GM13976 (cell line): ENCODE measurements at regions not wholly inside any gene's neighbourhood (a gene's known extent, or its start where the extent isn't known, plus 50 kb on each side); places are given as distances from the start of the nearest gene placed in this dataset.

Experiments
- DNase-seq: peaks from one replicate; pipeline ENCODE4 v3.0.0; 2012; ENCODE audit warnings: low spot score
- in situ Hi-C: fragments of 300-500 bp; cut with MboI; formaldehyde crosslinking; loops from one replicate; pipeline ENCODE4 v1.12.0; 2022; ENCODE audit warnings: low sequenced_read_pairs, mixed read lengths, inconsistent platforms; ENCODE audit not compliant: unreplicated experiment
- TF ChIP-seq, protein P1 (sequence below): IDR thresholded peaks from 2 replicates; pipeline ENCODE4 v1.5.1; 2012; ENCODE audit warnings: borderline replicate concordance, mild to moderate bottlenecking; ENCODE audit not compliant: insufficient read depth; ENCODE audit errors: extremely low read depth, missing control alignments, control extremely low read depth

DNA sequence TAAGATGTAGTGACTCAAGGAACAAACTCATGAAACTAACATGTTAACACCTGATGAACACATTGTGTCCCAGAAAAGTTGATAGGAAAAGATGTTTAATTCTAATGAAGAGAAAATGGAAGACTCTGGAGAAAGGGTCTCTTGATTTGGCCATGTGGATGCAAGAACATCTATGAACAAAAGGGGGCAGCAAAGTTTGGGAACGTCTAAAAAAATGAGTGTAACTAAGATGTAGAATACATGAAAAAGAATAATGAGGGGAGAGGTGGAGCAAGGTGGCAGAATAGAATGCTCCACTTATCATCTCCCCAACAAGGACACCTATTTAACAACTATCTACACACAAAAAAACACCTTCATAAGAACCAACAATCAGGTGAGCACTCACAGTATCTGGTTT is 805.1 kb downstream of the TNS3 start:
- in situ Hi-C loops: loop anchor here (25.0 kb wide), 1 partner anchor 111 kb away; no protein-coding TSS in a partner anchor
- TF ChIP-seq, protein P1, sequence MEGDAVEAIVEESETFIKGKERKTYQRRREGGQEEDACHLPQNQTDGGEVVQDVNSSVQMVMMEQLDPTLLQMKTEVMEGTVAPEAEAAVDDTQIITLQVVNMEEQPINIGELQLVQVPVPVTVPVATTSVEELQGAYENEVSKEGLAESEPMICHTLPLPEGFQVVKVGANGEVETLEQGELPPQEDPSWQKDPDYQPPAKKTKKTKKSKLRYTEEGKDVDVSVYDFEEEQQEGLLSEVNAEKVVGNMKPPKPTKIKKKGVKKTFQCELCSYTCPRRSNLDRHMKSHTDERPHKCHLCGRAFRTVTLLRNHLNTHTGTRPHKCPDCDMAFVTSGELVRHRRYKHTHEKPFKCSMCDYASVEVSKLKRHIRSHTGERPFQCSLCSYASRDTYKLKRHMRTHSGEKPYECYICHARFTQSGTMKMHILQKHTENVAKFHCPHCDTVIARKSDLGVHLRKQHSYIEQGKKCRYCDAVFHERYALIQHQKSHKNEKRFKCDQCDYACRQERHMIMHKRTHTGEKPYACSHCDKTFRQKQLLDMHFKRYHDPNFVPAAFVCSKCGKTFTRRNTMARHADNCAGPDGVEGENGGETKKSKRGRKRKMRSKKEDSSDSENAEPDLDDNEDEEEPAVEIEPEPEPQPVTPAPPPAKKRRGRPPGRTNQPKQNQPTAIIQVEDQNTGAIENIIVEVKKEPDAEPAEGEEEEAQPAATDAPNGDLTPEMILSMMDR: no peak
- DNase-seq: no peak

DNA sequence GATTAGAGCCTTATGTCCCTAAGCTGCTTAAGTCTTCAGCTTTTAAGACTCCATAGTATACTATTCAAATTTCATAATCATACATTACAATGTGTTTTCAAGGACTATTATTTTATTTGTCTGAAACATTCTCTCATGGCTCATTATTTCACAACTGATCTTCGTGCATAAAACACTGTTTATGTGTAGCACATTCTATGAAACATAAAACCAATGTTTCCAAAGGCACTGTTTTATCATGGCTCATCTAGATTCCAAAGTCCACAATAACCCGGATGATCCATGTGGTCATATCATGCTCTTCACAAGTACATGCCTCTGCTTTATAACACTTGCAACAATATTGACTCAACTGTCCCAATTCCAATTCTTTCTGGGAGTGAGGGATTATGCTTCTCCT is 806.1 kb downstream of the TNS3 start:
- TF ChIP-seq, protein P1: no peak
- DNase-seq: no peak
- in situ Hi-C loops: loop anchor here (25.0 kb wide), 1 partner anchor 112 kb away; no protein-coding TSS in a partner anchor

DNA sequence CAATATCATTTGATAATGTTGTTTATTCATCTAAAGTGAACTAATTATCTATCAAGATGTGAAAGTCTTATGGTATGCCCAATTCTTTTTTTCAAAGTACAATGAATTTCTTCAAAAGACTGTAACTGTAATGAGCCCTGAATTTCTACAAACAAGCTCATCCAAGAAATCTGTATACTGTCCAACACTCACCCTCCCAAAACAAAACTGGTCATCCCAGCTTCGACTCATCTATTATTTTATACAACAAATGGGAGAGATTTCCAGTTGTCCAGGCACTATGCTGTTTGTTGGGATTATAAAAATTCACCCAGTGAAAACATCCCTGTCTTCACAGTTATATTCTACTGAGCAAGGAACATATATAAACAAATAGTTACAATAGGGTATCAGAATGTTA is 806.9 kb downstream of the TNS3 start:
- no peak for DNase-seq
- in situ Hi-C loops: loop anchor here (25.0 kb wide), 1 partner anchor 112 kb away; no protein-coding TSS in a partner anchor
- TF ChIP-seq, protein P1: no peak

DNA sequence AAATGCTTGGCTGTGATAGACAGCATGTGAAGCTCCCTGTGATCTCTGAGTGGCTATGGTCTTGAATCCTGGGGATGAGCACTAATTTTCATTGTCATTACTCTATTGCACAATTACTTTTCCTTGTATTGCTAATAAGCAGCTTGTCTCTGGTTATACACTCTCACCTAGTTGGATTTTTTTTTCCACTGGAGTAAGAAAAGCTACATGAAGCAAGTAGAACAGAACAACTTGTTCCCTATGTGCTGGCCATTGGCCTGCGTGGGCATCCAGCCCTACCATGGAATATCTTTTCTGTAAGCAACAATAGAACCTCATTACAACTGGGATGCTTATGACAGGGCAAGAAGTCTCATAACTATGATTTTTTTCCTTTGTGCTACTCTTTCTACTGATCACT is 807.4 kb downstream of the TNS3 start:
- no peak for DNase-seq
- TF ChIP-seq, protein P1: no peak
- in situ Hi-C loops: no loop called here

DNA sequence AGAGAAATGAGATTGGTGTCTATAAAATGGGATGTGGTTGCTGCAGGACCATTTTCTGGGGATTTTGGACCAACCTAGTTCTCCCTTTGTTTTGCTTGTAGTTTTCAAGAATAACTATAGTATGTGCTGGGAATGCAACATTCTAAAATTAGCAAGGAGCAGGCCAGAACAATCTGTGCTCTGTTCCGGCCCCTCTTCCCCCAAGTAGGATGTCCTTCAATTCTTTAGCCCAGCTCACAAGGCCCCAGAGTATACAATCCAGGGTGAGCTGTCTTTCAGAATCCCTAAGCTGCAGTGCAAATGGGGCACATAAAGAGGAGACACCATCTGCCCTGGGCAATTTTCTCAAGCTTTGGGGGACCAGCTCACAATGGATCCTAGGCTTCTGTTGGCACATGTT is 809.1 kb downstream of the TNS3 start:
- no peak for DNase-seq
- in situ Hi-C loops: no loop called here
- TF ChIP-seq, protein P1: no peak

DNA sequence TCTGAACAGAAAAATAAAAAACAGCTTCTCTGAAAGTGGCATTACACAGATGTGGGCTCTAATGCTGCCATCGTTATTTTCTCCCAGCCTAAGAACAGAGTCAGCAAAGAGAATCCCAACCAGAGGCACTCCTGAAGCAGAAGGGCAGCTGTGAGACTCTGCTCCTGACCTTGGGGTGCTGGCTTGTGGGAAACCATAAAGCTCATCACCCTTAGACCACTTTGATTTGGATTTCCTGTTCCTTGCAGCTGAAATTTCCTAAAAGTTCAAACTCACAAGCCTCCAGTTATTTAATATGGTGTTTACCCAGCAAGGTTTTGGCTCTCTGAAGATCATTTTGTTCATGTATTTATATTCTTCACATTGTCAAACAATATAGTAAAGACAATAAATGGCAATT is 814.8 kb downstream of the TNS3 start:
- DNase-seq: no peak
- TF ChIP-seq, protein P1: no peak
- in situ Hi-C loops: no loop called here
